ENCODE measurements at regions not wholly inside any gene's neighbourhood (a gene's known extent, or its start where the extent isn't known, plus 50 kb on each side); places are given as distances from the start of the nearest gene placed in this dataset.

DNA sequence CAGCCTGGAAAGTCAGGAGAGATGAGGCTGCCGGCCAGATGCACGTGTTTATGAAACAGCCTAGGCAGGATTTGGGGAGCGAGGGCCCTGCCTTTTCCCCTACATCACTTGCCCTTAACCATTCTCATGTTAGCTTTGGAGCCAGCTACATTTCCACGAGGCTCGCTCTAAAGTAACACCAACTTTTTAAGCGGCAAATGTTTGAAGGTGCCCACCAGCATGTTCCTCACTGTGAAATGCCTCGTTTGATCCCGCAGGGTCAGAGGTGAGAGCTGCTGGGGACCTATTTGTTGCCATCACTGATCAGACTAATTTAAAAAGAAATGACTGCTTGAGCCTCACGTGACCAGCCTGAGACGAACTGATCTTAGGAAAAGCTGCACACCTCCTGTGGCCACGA is 51.6 kb upstream of the DACT2 start:
- H3K4me2 ChIP-seq (ENCODE audit: low read depth, low read length), result no peak overlapping the region
- no TSS peak for BruUV-seq (replicated peaks)
- intact Hi-C loops (cut with micrococcal nuclease; ENCODE audit: unreplicated experiment) (loop anchor here (5.0 kb wide), 1 partner anchor 341 kb away; no protein-coding TSS in a partner anchor), in situ Hi-C loops (cut with HindIII; ENCODE audit: extremely low pct_ligation_motif_present, low pct_unique_long_range_greater_than_20kb) (loop anchor here (5.0 kb wide), 1 partner anchor 516 kb away; no protein-coding TSS in a partner anchor)
- ATAC-seq (no peak), FAIRE-seq (no peak), DNase-seq (ENCODE audit: low spot score) (no peak)
- H2AFZ ChIP-seq (ENCODE audit: low read length), result no peak overlapping the region
- no peaks in the 10 kb centered on the region for H4K20me1 ChIP-seq (ENCODE audit: insufficient read depth, low read length)
- no peaks in the 10 kb centered on the region for H3K9me3 ChIP-seq (ENCODE audit: low read length)
- peaks cover 5% of the 10 kb centered on the region; the same call in 1 of the 2 replicates for H3K4me1 ChIP-seq (ENCODE audit: insufficient read depth, low read length)
- H3K27ac ChIP-seq (ENCODE audit: extremely low read length, insufficient read depth, low read length), result no peak overlapping the region
- H3K27me3 ChIP-seq (ENCODE audit: control insufficient read depth in 1 of 2, insufficient read depth in 2 of 2, low read length in 2 of 2), result peaks cover 7 to 89% of the 10 kb centered on the region in 2 experiments
- ChIA-PET POLR2A (no interaction called here), CTCF (ENCODE audit: low intra/inter-chr PET ratio, low total read pairs) (interaction anchor here (4.8 kb wide), 1 partner anchor 513 kb away, joined by 42 read pairs; no protein-coding TSS in a partner anchor)
- WGBS (ENCODE audit: low lambda C conversion rate), result 47% methylated on average over 11 of the region's 11 CpGs
- no peaks in the 10 kb centered on the region for H3K36me3 ChIP-seq (replicated peaks in 1 of 2; ENCODE audit: control insufficient read depth in 1 of 2, insufficient read depth in 2 of 2, low read length in 2 of 2)
- no peaks in the 10 kb centered on the region for H3K79me2 ChIP-seq (ENCODE audit: insufficient read depth, low read length)
- no peak overlapping the region for H3K9ac ChIP-seq (ENCODE audit: insufficient read depth, low read depth, low read length)
- H3K4me3 ChIP-seq (replicated peaks in 1 of 3; ENCODE audit: insufficient read depth in 1 of 3, low read depth in 2 of 3, low read length in 3 of 3), result no peak overlapping the region
- TF ChIP-seq ZNF883 (CRISPR knock-in tag; IDR thresholded peaks at IDR 0.05; ENCODE audit: not compliant biosample characterization) (no peak), CBX5 (CRISPR knock-in tag; IDR thresholded peaks at IDR 0.05; ENCODE audit: borderline replicate concordance) (no peak), KMT2B (CRISPR knock-in tag; IDR thresholded peaks at IDR 0.05) (no peak), FOSL1 (CRISPR knock-in tag; IDR thresholded peaks at IDR 0.05; ENCODE audit: borderline replicate concordance) (no peak), ZNF672 (CRISPR knock-in tag; IDR thresholded peaks at IDR 0.05) (no peak), PITX1 (CRISPR knock-in tag; IDR thresholded peaks at IDR 0.05) (no peak), MAF1 (CRISPR knock-in tag; IDR thresholded peaks at IDR 0.05; ENCODE audit: borderline replicate concordance) (no peak), SNRNP70 (IDR thresholded peaks at IDR 0.05; ENCODE audit: low read depth, low read length) (no peak), HNRNPL (IDR thresholded peaks at IDR 0.05; ENCODE audit: low read depth, low read length) (no peak), SATB2 (CRISPR knock-in tag; IDR thresholded peaks at IDR 0.05) (no peak)
- TF ChIP-seq, protein P1, sequence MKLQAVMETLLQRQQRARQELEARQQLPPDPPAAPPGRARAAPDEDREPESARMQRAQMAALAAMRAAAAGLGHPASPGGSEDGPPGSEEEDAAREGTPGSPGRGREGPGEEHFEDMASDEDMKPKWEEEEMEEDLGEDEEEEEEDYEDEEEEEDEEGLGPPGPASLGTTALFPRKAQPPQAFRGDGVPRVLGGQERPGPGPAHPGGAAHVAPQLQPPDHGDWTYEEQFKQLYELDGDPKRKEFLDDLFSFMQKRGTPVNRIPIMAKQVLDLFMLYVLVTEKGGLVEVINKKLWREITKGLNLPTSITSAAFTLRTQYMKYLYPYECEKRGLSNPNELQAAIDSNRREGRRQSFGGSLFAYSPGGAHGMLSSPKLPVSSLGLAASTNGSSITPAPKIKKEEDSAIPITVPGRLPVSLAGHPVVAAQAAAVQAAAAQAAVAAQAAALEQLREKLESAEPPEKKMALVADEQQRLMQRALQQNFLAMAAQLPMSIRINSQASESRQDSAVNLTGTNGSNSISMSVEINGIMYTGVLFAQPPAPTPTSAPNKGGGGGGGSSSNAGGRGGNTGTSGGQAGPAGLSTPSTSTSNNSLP (IDR thresholded peaks at IDR 0.05; ENCODE audit: low read depth, low read length), result no peak
- TF ChIP-seq, protein P2, sequence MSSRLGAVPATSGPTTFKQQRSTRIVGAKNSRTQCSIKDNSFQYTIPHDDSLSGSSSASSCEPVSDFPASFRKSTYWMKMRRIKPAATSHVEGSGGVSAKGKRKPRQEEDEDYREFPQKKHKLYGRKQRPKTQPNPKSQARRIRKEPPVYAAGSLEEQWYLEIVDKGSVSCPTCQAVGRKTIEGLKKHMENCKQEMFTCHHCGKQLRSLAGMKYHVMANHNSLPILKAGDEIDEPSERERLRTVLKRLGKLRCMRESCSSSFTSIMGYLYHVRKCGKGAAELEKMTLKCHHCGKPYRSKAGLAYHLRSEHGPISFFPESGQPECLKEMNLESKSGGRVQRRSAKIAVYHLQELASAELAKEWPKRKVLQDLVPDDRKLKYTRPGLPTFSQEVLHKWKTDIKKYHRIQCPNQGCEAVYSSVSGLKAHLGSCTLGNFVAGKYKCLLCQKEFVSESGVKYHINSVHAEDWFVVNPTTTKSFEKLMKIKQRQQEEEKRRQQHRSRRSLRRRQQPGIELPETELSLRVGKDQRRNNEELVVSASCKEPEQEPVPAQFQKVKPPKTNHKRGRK (CRISPR knock-in tag; IDR thresholded peaks at IDR 0.05), result no peak
- TF ChIP-seq, protein P3, sequence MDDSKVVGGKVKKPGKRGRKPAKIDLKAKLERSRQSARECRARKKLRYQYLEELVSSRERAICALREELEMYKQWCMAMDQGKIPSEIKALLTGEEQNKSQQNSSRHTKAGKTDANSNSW (CRISPR knock-in tag; IDR thresholded peaks at IDR 0.05; ENCODE audit: borderline replicate concordance), result no peak

Data from HepG2 (cell line).